ENCODE measurements at regions not wholly inside any gene's neighbourhood (a gene's known extent, or its start where the extent isn't known, plus 50 kb on each side); places are given as distances from the start of the nearest gene placed in this dataset.

DNA sequence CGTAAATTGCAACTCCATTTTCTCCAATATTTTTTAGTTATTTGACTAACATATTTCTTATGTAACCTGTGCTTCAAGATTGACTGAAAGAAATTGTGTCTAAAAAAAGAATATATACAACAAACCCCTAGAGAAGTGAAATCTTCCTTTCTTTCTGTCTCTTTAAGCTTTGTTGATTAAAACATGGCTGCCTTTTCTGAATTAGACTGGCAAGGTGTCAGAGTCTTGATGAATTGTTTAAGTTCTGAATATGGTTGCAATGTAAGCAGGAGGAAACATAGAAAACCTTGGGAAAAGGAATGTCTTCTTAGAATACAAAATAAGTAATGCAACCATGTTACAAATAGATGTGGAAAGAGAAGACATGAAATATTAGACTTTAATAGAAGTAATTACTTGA lies 209.8 kb upstream of the CTNND2 start:
- TF ChIP-seq CTCF (IDR thresholded peaks at IDR 0.05; ENCODE audit: low read depth, low read length, poor library complexity, severe bottlenecking) (no peak), EZH2phosphoT487 (IDR thresholded peaks at IDR 0.05; ENCODE audit: borderline replicate concordance, low read length) (no peak)
- Histone ChIP-seq H3K4me1 (ENCODE audit: control insufficient read depth, low read length) (no peaks in the 10 kb centered on the region), H3F3A (ENCODE audit: control insufficient read depth, insufficient read depth) (no peaks in the 10 kb centered on the region), H3K36me3 (ENCODE audit: control insufficient read depth, low read length) (no peaks in the 10 kb centered on the region), H3K9me3 (ENCODE audit: control insufficient read depth, insufficient read depth, low read length) (no peaks in the 10 kb centered on the region), H3K4me2 (ENCODE audit: low read length) (no peak overlapping the region), H3K79me2 (ENCODE audit: control insufficient read depth, low read length) (no peaks in the 10 kb centered on the region), H3K27me3 (ENCODE audit: control insufficient read depth, low read length) (no peaks in the 10 kb centered on the region), H3K9me2 (replicated peaks; ENCODE audit: control insufficient read depth, low read length) (no peaks in the 10 kb centered on the region), H3K4me3 (ENCODE audit: low read length) (no peak overlapping the region), H4K20me1 (ENCODE audit: control insufficient read depth, insufficient read depth, low read depth, low read length) (no peaks in the 10 kb centered on the region), H3K27ac (ENCODE audit: low read depth, low read length) (no peak overlapping the region)

DNA sequence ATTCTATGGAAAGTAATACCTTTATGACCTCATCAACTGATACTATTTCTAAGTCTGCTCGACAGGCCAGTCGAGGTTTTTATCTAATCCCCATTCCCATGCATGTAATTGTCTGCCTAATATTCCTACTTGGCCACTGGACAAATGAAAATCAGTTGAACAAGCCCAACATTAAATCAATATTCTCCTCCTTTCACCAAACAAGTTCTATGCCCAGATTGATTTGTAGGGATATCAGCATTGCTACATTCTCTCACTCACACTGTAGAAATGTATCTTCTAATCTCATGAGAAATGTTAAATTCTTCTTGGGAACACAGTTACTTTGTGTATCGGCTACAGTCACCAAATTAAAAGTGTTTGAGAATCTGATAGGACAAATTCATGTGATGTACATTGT lies 208.8 kb upstream of the CTNND2 start:
- Histone ChIP-seq H3F3A (ENCODE audit: control insufficient read depth, insufficient read depth) (no peaks in the 10 kb centered on the region), H4K20me1 (ENCODE audit: control insufficient read depth, insufficient read depth, low read depth, low read length) (no peaks in the 10 kb centered on the region), H3K4me1 (ENCODE audit: control insufficient read depth, low read length) (no peaks in the 10 kb centered on the region), H3K4me3 (ENCODE audit: low read length) (no peak overlapping the region), H3K4me2 (ENCODE audit: low read length) (no peak overlapping the region), H3K36me3 (ENCODE audit: control insufficient read depth, low read length) (no peaks in the 10 kb centered on the region), H3K9me3 (ENCODE audit: control insufficient read depth, insufficient read depth, low read length) (no peaks in the 10 kb centered on the region), H3K79me2 (ENCODE audit: control insufficient read depth, low read length) (no peaks in the 10 kb centered on the region), H3K27me3 (ENCODE audit: control insufficient read depth, low read length) (no peaks in the 10 kb centered on the region), H3K27ac (ENCODE audit: low read depth, low read length) (no peak overlapping the region), H3K9me2 (replicated peaks; ENCODE audit: control insufficient read depth, low read length) (no peaks in the 10 kb centered on the region)
- TF ChIP-seq EZH2phosphoT487 (IDR thresholded peaks at IDR 0.05; ENCODE audit: borderline replicate concordance, low read length): no peak
- no peak for TF ChIP-seq CTCF (IDR thresholded peaks at IDR 0.05; ENCODE audit: low read depth, low read length, poor library complexity, severe bottlenecking)

- TF ChIP-seq CTCF (IDR thresholded peaks at IDR 0.05; ENCODE audit: low read depth, low read length, poor library complexity, severe bottlenecking): no peak
- TF ChIP-seq EZH2phosphoT487 (IDR thresholded peaks at IDR 0.05; ENCODE audit: borderline replicate concordance, low read length): no peak
- Histone ChIP-seq H3K79me2 (ENCODE audit: control insufficient read depth, low read length) (no peaks in the 10 kb centered on the region), H3K27me3 (ENCODE audit: control insufficient read depth, low read length) (no peaks in the 10 kb centered on the region), H3K9me3 (ENCODE audit: control insufficient read depth, insufficient read depth, low read length) (no peaks in the 10 kb centered on the region), H4K20me1 (ENCODE audit: control insufficient read depth, insufficient read depth, low read depth, low read length) (no peaks in the 10 kb centered on the region), H3K27ac (ENCODE audit: low read depth, low read length) (no peak overlapping the region), H3K4me1 (ENCODE audit: control insufficient read depth, low read length) (no peaks in the 10 kb centered on the region), H3F3A (ENCODE audit: control insufficient read depth, insufficient read depth) (no peaks in the 10 kb centered on the region), H3K4me2 (ENCODE audit: low read length) (no peak overlapping the region), H3K36me3 (ENCODE audit: control insufficient read depth, low read length) (no peaks in the 10 kb centered on the region), H3K9me2 (replicated peaks; ENCODE audit: control insufficient read depth, low read length) (no peaks in the 10 kb centered on the region), H3K4me3 (ENCODE audit: low read length) (no peak overlapping the region)
Observed at GRCh38 chr5:12111261-12111660, 207.0 kb upstream of the CTNND2 start.

- H3K4me3 ChIP-seq (ENCODE audit: low read length): no peak overlapping the region
- no peaks in the 10 kb centered on the region for H3K9me2 ChIP-seq (replicated peaks; ENCODE audit: control insufficient read depth, low read length)
- H3K4me1 ChIP-seq (ENCODE audit: control insufficient read depth, low read length): no peaks in the 10 kb centered on the region
- H4K20me1 ChIP-seq (ENCODE audit: control insufficient read depth, insufficient read depth, low read depth, low read length): no peaks in the 10 kb centered on the region
- H3K4me2 ChIP-seq (ENCODE audit: low read length): no peak overlapping the region
- no peaks in the 10 kb centered on the region for H3K79me2 ChIP-seq (ENCODE audit: control insufficient read depth, low read length)
- no peaks in the 10 kb centered on the region for H3K36me3 ChIP-seq (ENCODE audit: control insufficient read depth, low read length)
- no peaks in the 10 kb centered on the region for H3F3A ChIP-seq (ENCODE audit: control insufficient read depth, insufficient read depth)
- no peak for TF ChIP-seq EZH2phosphoT487 (IDR thresholded peaks at IDR 0.05; ENCODE audit: borderline replicate concordance, low read length)
- no peak for TF ChIP-seq CTCF (IDR thresholded peaks at IDR 0.05; ENCODE audit: low read depth, low read length, poor library complexity, severe bottlenecking)
- no peak overlapping the region for H3K27ac ChIP-seq (ENCODE audit: low read depth, low read length)
- no peaks in the 10 kb centered on the region for H3K27me3 ChIP-seq (ENCODE audit: control insufficient read depth, low read length)
- H3K9me3 ChIP-seq (ENCODE audit: control insufficient read depth, insufficient read depth, low read length): no peaks in the 10 kb centered on the region
Observed at GRCh38 chr5:12110629-12111028, 206.4 kb upstream of the CTNND2 start.

Data from DOHH2 (cell line).